SU-DHL-6 (cell line): ENCODE measurements at regions not wholly inside any gene's neighbourhood (a gene's known extent, or its start where the extent isn't known, plus 50 kb on each side); places are given as distances from the start of the nearest gene placed in this dataset.

Source experiments
- EZH2phosphoT487 ChIP-seq: fragments of 200-600 bp; sonication (generic), shearing (Covaris generic); conservative IDR thresholded peaks from 2 replicates; pipeline ENCODE4 v1.6.1; 2018; ENCODE audit warnings: mild to moderate bottlenecking, antibody characterized with exemption, low read length, moderate library complexity, mixed read lengths
- TF ChIP-seq, protein P1 (sequence below): fragments of 200-600 bp; sonication (generic); IDR thresholded peaks from one replicate; pipeline ENCODE4 v1.5.1; 2017; ENCODE audit warnings: antibody characterized with exemption, mild to moderate bottlenecking, low read length, moderate library complexity; ENCODE audit not compliant: insufficient read depth, poor library complexity, severe bottlenecking

DNA sequence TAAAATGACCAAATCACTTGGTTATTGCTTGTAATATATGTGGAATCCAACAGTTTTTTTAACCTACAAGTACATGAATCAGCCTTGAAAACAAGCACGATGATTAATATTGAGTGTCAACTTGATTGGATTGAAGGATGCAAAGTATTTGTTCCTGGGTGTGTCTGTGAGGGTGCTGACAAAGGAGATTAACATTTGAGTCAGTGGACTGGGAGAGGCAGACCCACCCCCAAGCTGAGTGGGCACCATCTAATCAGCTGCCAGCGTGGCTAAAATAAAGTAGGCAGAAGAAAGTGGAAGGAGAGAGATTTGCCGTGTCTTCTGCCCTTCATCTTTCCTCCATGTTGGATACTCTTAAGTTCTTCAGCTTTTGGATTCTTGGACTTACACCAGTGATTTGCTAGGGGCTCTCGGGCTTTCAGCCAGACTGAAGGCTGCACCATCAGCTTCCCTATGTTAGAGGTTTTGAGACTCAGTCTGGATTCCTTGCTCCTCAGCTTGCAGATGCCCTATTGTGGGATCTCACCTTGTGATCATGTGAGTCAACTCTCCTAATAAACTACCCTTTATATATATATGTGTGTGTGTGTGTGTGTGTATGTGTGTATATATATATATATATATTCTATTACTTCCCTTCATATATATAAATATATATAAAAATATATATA lies 118.4 kb upstream of the WDR11 start:
- TF ChIP-seq, protein P1, sequence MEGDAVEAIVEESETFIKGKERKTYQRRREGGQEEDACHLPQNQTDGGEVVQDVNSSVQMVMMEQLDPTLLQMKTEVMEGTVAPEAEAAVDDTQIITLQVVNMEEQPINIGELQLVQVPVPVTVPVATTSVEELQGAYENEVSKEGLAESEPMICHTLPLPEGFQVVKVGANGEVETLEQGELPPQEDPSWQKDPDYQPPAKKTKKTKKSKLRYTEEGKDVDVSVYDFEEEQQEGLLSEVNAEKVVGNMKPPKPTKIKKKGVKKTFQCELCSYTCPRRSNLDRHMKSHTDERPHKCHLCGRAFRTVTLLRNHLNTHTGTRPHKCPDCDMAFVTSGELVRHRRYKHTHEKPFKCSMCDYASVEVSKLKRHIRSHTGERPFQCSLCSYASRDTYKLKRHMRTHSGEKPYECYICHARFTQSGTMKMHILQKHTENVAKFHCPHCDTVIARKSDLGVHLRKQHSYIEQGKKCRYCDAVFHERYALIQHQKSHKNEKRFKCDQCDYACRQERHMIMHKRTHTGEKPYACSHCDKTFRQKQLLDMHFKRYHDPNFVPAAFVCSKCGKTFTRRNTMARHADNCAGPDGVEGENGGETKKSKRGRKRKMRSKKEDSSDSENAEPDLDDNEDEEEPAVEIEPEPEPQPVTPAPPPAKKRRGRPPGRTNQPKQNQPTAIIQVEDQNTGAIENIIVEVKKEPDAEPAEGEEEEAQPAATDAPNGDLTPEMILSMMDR, result no peak
- TF ChIP-seq EZH2phosphoT487, result no peak
